ENCODE measurements at regions not wholly inside any gene's neighbourhood (a gene's known extent, or its start where the extent isn't known, plus 50 kb on each side); places are given as distances from the start of the nearest gene placed in this dataset.
"Not testable (repeated sequence)": the region's sequence is repeated elsewhere in the genome, so short reads cannot be mapped to it uniquely, and the experiment has no call there.

- CTCF ChIA-PET, POLR2A ChIA-PET: not testable (repeated sequence)
Measured at GRCh38 chr10:11403646-11404045, 207.8 kb downstream of the USP6NL start.

- ChIA-PET POLR2A (no interaction called here), CTCF (no interaction called here)
Measured at GRCh38 chr10:11403116-11403515, 208.3 kb downstream of the USP6NL start.

GRCh38 chr10:11402392-11402791 is 209.1 kb downstream of the USP6NL start:
- ChIA-PET CTCF (no interaction called here), POLR2A (no interaction called here)

GRCh38 chr10:11401264-11402235 is 209.9 kb downstream of the USP6NL start:
- CTCF ChIA-PET: no interaction called here
- POLR2A ChIA-PET: interaction anchor here (0.5 kb wide), 1 partner anchor 457 kb away, joined by 4 read pairs; no protein-coding TSS in a partner anchor

- CTCF ChIA-PET: no interaction called here
- POLR2A ChIA-PET: no interaction called here
Measured at GRCh38 chr10:11397980-11398580, 213.4 kb downstream of the USP6NL start.

GRCh38 chr10:11397077-11397965 is 214.1 kb downstream of the USP6NL start:
- ChIA-PET POLR2A (no interaction called here), CTCF (no interaction called here)

GRCh38 chr10:11396311-11396955 is 215.0 kb downstream of the USP6NL start:
- POLR2A ChIA-PET: no interaction called here
- CTCF ChIA-PET: interaction anchor here (1.3 kb wide), 1 partner anchor 9 kb away, joined by 4 read pairs; no protein-coding TSS in a partner anchor

- ChIA-PET POLR2A (no interaction called here), CTCF (interaction anchor here (1.3 kb wide), 1 partner anchor 10 kb away, joined by 4 read pairs; no protein-coding TSS in a partner anchor)
Measured at GRCh38 chr10:11395581-11396310, 215.7 kb downstream of the USP6NL start.

GRCh38 chr10:11395161-11395560 is 216.3 kb downstream of the USP6NL start:
- ChIA-PET POLR2A (interaction anchor here (0.6 kb wide), 1 partner anchor 487 kb away, joined by 3 read pairs; no protein-coding TSS in a partner anchor), CTCF (no interaction called here)

GRCh38 chr10:11393858-11394257 is 217.6 kb downstream of the USP6NL start:
- ChIA-PET CTCF (no interaction called here), POLR2A (no interaction called here)

GRCh38 chr10:11392776-11393175 is 218.7 kb downstream of the USP6NL start:
- ChIA-PET POLR2A (no interaction called here), CTCF (interaction anchor here (0.5 kb wide), 1 partner anchor 34 kb away, joined by 4 read pairs; no protein-coding TSS in a partner anchor)

GRCh38 chr10:11388996-11389395 is 222.5 kb downstream of the USP6NL start:
- CTCF ChIA-PET: interaction anchor here (0.6 kb wide), 1 partner anchor 961 kb away, joined by 4 read pairs; no protein-coding TSS in a partner anchor
- POLR2A ChIA-PET: no interaction called here

- CTCF ChIA-PET: no interaction called here
Measured at GRCh38 chr10:11387551-11388222, 223.8 kb downstream of the USP6NL start.

GRCh38 chr10:11387044-11387443 is 224.4 kb downstream of the USP6NL start:
- POLR2A ChIA-PET: no interaction called here
- CTCF ChIA-PET: no interaction called here

More at GRCh38 chr10:11387551-11388222, 223.8 kb downstream of the USP6NL start:
- POLR2A ChIA-PET: no interaction called here

All from activated CD8-positive, alpha-beta memory T cell treated with anti-CD3 and anti-CD28 coated beads for 36 hours (primary cell).